GM13976 (cell line): ENCODE measurements at regions not wholly inside any gene's neighbourhood (a gene's known extent, or its start where the extent isn't known, plus 50 kb on each side); places are given as distances from the start of the nearest gene placed in this dataset.
"Not testable (repeated sequence)": the region's sequence is repeated elsewhere in the genome, so short reads cannot be mapped to it uniquely, and the experiment has no call there.

Experiments
- DNase-seq: peaks from one replicate; pipeline ENCODE4 v3.0.0; 2012; ENCODE audit warnings: low spot score
- CTCF ChIP-seq: IDR thresholded peaks from 2 replicates; pipeline ENCODE4 v1.5.1; 2012; ENCODE audit warnings: borderline replicate concordance, mild to moderate bottlenecking; ENCODE audit not compliant: insufficient read depth; ENCODE audit errors: extremely low read depth, missing control alignments, control extremely low read depth
- in situ Hi-C: fragments of 300-500 bp; cut with MboI; formaldehyde crosslinking; loops from one replicate; pipeline ENCODE4 v1.12.0; 2022; ENCODE audit warnings: low sequenced_read_pairs, mixed read lengths, inconsistent platforms; ENCODE audit not compliant: unreplicated experiment

- no peak for DNase-seq
- in situ Hi-C loops = no loop called here
- no peak for TF ChIP-seq CTCF
Observed at GRCh38 chr12:24664161-24664880, 284.6 kb downstream of the BCAT1 start.

- no peak for DNase-seq
- in situ Hi-C loops = no loop called here
- TF ChIP-seq CTCF = no peak
Observed at GRCh38 chr12:24661657-24662096, 287.2 kb downstream of the BCAT1 start.

GRCh38 chr12:24659016-24659415 is 289.9 kb downstream of the BCAT1 start:
- TF ChIP-seq CTCF = no peak
- in situ Hi-C loops = no loop called here
- no peak for DNase-seq

GRCh38 chr12:24654344-24654743 is 294.6 kb downstream of the BCAT1 start:
- in situ Hi-C loops, DNase-seq: not testable (repeated sequence)

GRCh38 chr12:24649634-24650033 is 299.3 kb downstream of the BCAT1 start:
- in situ Hi-C loops = no loop called here
- no peak for DNase-seq
- TF ChIP-seq CTCF = no peak

- in situ Hi-C loops = no loop called here
- no peak for DNase-seq
- TF ChIP-seq CTCF = no peak
Observed at GRCh38 chr12:24649209-24649608, 299.7 kb downstream of the BCAT1 start.

GRCh38 chr12:24645254-24645653 is 303.6 kb downstream of the BCAT1 start:
- DNase-seq = no peak
- in situ Hi-C loops = no loop called here
- no peak for TF ChIP-seq CTCF
